K562 (cell line): ENCODE measurements at regions not wholly inside any gene's neighbourhood (a gene's known extent, or its start where the extent isn't known, plus 50 kb on each side); places are given as distances from the start of the nearest gene placed in this dataset.

ENCODE experiments used
- ATAC-seq: fragments of 200-7000 bp; cut with Tn5 transposase; 3 replicates; pipeline ENCODE4 v1.9.1; 2020; ENCODE audit warnings: moderate library complexity
- BruUV-seq: library from RNA; stranded (reverse); fragments of 400-500 nt; replicated peaks from 2 replicates; lab custom pipeline; 2021; lab: Mats Ljungman, UMichigan
- CTCF ChIA-PET: fragments of 300-600 bp; formaldehyde crosslinking; extraction: SDS; loops from one replicate; lab custom pipeline; 2021; ENCODE audit warnings: low intra/inter-chr PET ratio; lab: Yijun Ruan, JAX
- POLR2A ChIA-PET: fragments of 300-600, 350-650 bp; sonication (Branson Sonifier 250); formaldehyde crosslinking; extraction: SDS; loops from one replicate; lab custom pipeline; 2021; ENCODE audit warnings: antibody characterized with exemption, inconsistent platforms; lab: Yijun Ruan, JAX
- DNase-seq, 4 experiments: peaks; one replicate each; pipeline versions ENCODE4 v3.0.0 to v3.0.0-alpha.2; 2011 to 2018; ENCODE audit warnings: low spot score in 3 of 4, mixed read lengths in 3 of 4; ENCODE audit errors: extremely low read depth in 1 of 4
- FAIRE-seq: peaks from 2 replicates; lab custom pipeline; 2011; peaks lifted over from hg19 to GRCh38; lab: Jason Lieb, UNC
- H2AFZ ChIP-seq: 2 replicates; pipeline ENCODE4 v1.6.0; 2011; ENCODE audit warnings: low read depth, low read length, control low read depth, inconsistent platforms
- H3K27ac ChIP-seq: fragments of 200-600 bp; 3 replicates; pipeline ENCODE4 v1.8.0; 2011; ENCODE audit warnings: low read depth, mild to moderate bottlenecking, control low read depth, inconsistent platforms, low read length, moderate library complexity, mixed read lengths; ENCODE audit errors: extremely low read depth
- H3K27me3 ChIP-seq, 2 experiments: fragments of 300-600 bp in 1 of 2; 2 replicates in 1 of 2; 3 replicates in 1 of 2; pipeline versions ENCODE4 v1.6.0 to v1.8.0; 2011; ENCODE audit warnings: inconsistent platforms in 2 of 2, low read length in 2 of 2, mild to moderate bottlenecking in 1 of 2, mixed read lengths in 1 of 2, moderate library complexity in 1 of 2; ENCODE audit not compliant: control insufficient read depth in 2 of 2, insufficient read depth in 2 of 2
- H3K36me3 ChIP-seq: fragments of 300-600 bp; 3 replicates; pipeline ENCODE4 v1.8.0; 2011; ENCODE audit warnings: mild to moderate bottlenecking, low read length, inconsistent platforms; ENCODE audit not compliant: control insufficient read depth, insufficient read depth
- H3K4me1 ChIP-seq, 2 experiments: fragments of 200-600 bp in 1 of 2; replicated peaks in 1 of 2; 2 replicates in 1 of 2; 3 replicates in 1 of 2; pipeline versions ENCODE4 v1.5.1 to v1.8.0; 2011; ENCODE audit warnings: inconsistent platforms in 2 of 2, low read length in 2 of 2, mild to moderate bottlenecking in 1 of 2, mixed read lengths in 1 of 2, moderate library complexity in 1 of 2; ENCODE audit not compliant: control insufficient read depth in 2 of 2, insufficient read depth in 2 of 2
- H3K4me2 ChIP-seq: 2 replicates; pipeline ENCODE4 v1.6.1; 2011; ENCODE audit warnings: low read length, control low read depth, inconsistent platforms, mixed read lengths; ENCODE audit not compliant: insufficient read depth
- H3K4me3 ChIP-seq: fragments of 200-600 bp; sonication (generic), shearing (Covaris generic); 2 replicates; pipeline ENCODE4 v1.5.1; 2016; ENCODE audit warnings: control low read depth, inconsistent platforms
- H3K79me2 ChIP-seq: fragments of 200-600 bp; 3 replicates; pipeline ENCODE4 v1.8.0; 2011; ENCODE audit warnings: low read length, inconsistent platforms; ENCODE audit not compliant: control insufficient read depth, insufficient read depth
- H3K9ac ChIP-seq, 2 experiments: 2 replicates each; pipeline versions ENCODE4 v1.6.0 to v1.6.1; 2011; ENCODE audit warnings: low read depth in 2 of 2, low read length in 2 of 2, control low read depth in 1 of 2, inconsistent platforms in 1 of 2, mild to moderate bottlenecking in 1 of 2, mixed read lengths in 1 of 2; ENCODE audit not compliant: insufficient read depth in 1 of 2
- H3K9me1 ChIP-seq: one replicate; pipeline ENCODE4 v1.6.0; 2011; ENCODE audit warnings: inconsistent platforms, mild to moderate bottlenecking, low read length, moderate library complexity; ENCODE audit not compliant: control insufficient read depth, insufficient read depth
- H3K9me3 ChIP-seq: replicated peaks from 2 replicates; pipeline ENCODE4 v1.5.1; 2011; ENCODE audit warnings: low read depth, low read length, inconsistent platforms; ENCODE audit not compliant: control insufficient read depth, insufficient read depth
- H4K20me1 ChIP-seq: replicated peaks from 2 replicates; pipeline ENCODE4 v1.6.1; 2011; ENCODE audit warnings: low read length, inconsistent platforms, mixed read lengths; ENCODE audit not compliant: control insufficient read depth, insufficient read depth
- ATF1 ChIP-seq, 2 experiments: fragments of 450-650 bp in 1 of 2; IDR thresholded peaks; 2 replicates each; pipeline ENCODE4 v1.6.1; 2016; ENCODE audit warnings: missing compliant biosample characterization in 1 of 2, missing genetic modification characterization in 1 of 2
- DPF2 ChIP-seq: fragments of 450-650 bp; IDR thresholded peaks from 2 replicates; pipeline ENCODE4 v1.6.1; 2016
- HBP1 ChIP-seq: fragments of 450-650 bp; formaldehyde crosslinking; IDR thresholded peaks from 2 replicates; pipeline ENCODE4 v1.4.0; 2022; ENCODE audit warnings: missing genetic modification characterization
- HMG20A ChIP-seq: fragments of 450-650 bp; formaldehyde crosslinking; conservative IDR thresholded peaks from 2 replicates; pipeline ENCODE4 v1.4.0; 2020; ENCODE audit warnings: mild to moderate bottlenecking, mixed read lengths
- MXD1 ChIP-seq: fragments of 250-450 bp; sonication (Bioruptor Pico); IDR thresholded peaks from 2 replicates; pipeline ENCODE4 v1.8.0; 2021; ENCODE audit warnings: borderline replicate concordance, mild to moderate bottlenecking, moderate library complexity; ENCODE audit not compliant: poor library complexity, severe bottlenecking
- NR0B1 ChIP-seq: fragments of 450-650 bp; IDR thresholded peaks from one replicate; pipeline ENCODE4 v1.6.1; 2018; ENCODE audit warnings: mild to moderate bottlenecking, moderate library complexity; ENCODE audit not compliant: partially characterized antibody
- RBM14 ChIP-seq: fragments of 200-400 bp; formaldehyde crosslinking; IDR thresholded peaks from 2 replicates; pipeline ENCODE4 v1.6.1; 2018; ENCODE audit warnings: low read depth, mild to moderate bottlenecking, low read length, moderate library complexity, borderline replicate concordance; ENCODE audit not compliant: insufficient read depth
- SAP30 ChIP-seq: fragments of 200-600 bp; sonication (generic); IDR thresholded peaks from 2 replicates; pipeline ENCODE4 v1.6.1; 2012; ENCODE audit warnings: borderline replicate concordance, low read depth, mild to moderate bottlenecking, moderate library complexity, low read length, control low read depth, inconsistent platforms; ENCODE audit not compliant: insufficient read depth, poor library complexity, severe bottlenecking
- SMAD4 ChIP-seq: fragments of 250-450 bp; sonication (Bioruptor Pico); conservative IDR thresholded peaks from 2 replicates; pipeline ENCODE4 v1.8.0; 2021; ENCODE audit warnings: inconsistent platforms, mild to moderate bottlenecking, moderate library complexity
- TCF7 ChIP-seq: sonication (generic); IDR thresholded peaks from 2 replicates; pipeline ENCODE4 v1.6.1; 2016; ENCODE audit warnings: antibody characterized with exemption, borderline replicate concordance
- WGBS: fragments of 100-300 bp; shearing (Covaris generic); methylation state at CpG from one replicate; pipeline ENCODE4 v1.1.6; 2016; ENCODE audit warnings: low coverage, mixed read lengths; ENCODE audit not compliant: insufficient coverage; ENCODE audit errors: missing lambda C conversion rate; 5-methylcytosine and 5-hydroxymethylcytosine counted together
- in situ Hi-C: fragments of 300-500 bp; cut with MboI; formaldehyde crosslinking; loops from 4 replicates; pipeline ENCODE4 v1.15.0; 2018; ENCODE audit warnings: inconsistent platforms, mixed read lengths
- intact Hi-C: fragments of 100-400 bp; cut with micrococcal nuclease; formaldehyde crosslinking; loops from 2 replicates; pipeline ENCODE4 v1.14.2; 2022

GRCh38 chr20:7503501-7503900 lies 436.8 kb downstream of the HAO1 start (continued):
- TF ChIP-seq HBP1 (CRISPR knock-in tag), result no peak
- no peak for TF ChIP-seq DPF2
- no peak for TF ChIP-seq RBM14
- no peak for TF ChIP-seq MXD1 (CRISPR knock-in tag)
- TF ChIP-seq ATF1 (CRISPR knock-in tag; IDR thresholded peaks at IDR 0.05), result no peak
- no peak for TF ChIP-seq ATF1 (tag; IDR thresholded peaks at IDR 0.05)
- no peak for TF ChIP-seq SAP30

- Histone ChIP-seq H3K79me2 (no peaks in the 10 kb centered on the region), H3K9ac (no peak overlapping the region), H3K36me3 (no peaks in the 10 kb centered on the region), H4K20me1 (no peaks in the 10 kb centered on the region), H3K4me2 (no peak overlapping the region), H3K9me1 (no peaks in the 10 kb centered on the region), H3K27me3 (no peaks in the 10 kb centered on the region), H3K4me1 (no peaks in the 10 kb centered on the region), H3K4me3 (no peak overlapping the region), H2AFZ (no peak overlapping the region), H3K9me3 (no peaks in the 10 kb centered on the region), H3K27ac (no peak overlapping the region)
- POLR2A ChIA-PET, result interaction anchor here (0.6 kb wide), 1 partner anchor 409 kb away, joined by 4 read pairs; no protein-coding TSS in a partner anchor
- intact Hi-C loops (no loop called here), in situ Hi-C loops (no loop called here)
- BruUV-seq, result no TSS peak
- no peak for ATAC-seq
- DNase-seq, result no peak
- 3% methylated on average over 4 of the region's 4 CpGs for WGBS
- CTCF ChIA-PET, result no interaction called here
- no peak for FAIRE-seq
- no peak for TF ChIP-seq SMAD4 (CRISPR knock-in tag)
- no peak for TF ChIP-seq NR0B1
- no peak for TF ChIP-seq TCF7
- TF ChIP-seq HMG20A (CRISPR knock-in tag), result no peak
Measured at GRCh38 chr20:7505152-7505834, 435.0 kb downstream of the HAO1 start.
